GM18517 (cell line): ENCODE measurements at regions not wholly inside any gene's neighbourhood (a gene's known extent, or its start where the extent isn't known, plus 50 kb on each side); places are given as distances from the start of the nearest gene placed in this dataset.

ENCODE experiments used
- ATAC-seq: cut with Tn5 transposase; IDR thresholded peaks from one replicate; pipeline ENCODE4 v1.9.1; 2021; ENCODE audit warnings: mild to moderate bottlenecking, moderate library complexity; ENCODE audit not compliant: unreplicated experiment

- ATAC-seq = no peak
Observed at GRCh38 chr1:201742955-201743805, 85.8 kb upstream of the IPO9 start.

GRCh38 chr1:201745023-201745422 lies 83.9 kb upstream of the IPO9 start:
- no peak for ATAC-seq

GRCh38 chr1:201746156-201746555 lies 82.8 kb upstream of the IPO9 start:
- ATAC-seq = no peak

- ATAC-seq = no peak
Observed at GRCh38 chr1:201747261-201747660, 81.7 kb upstream of the IPO9 start.

- ATAC-seq = no peak
Observed at GRCh38 chr1:201748335-201748734, 80.6 kb upstream of the IPO9 start.

GRCh38 chr1:201749059-201749690 lies 79.8 kb upstream of the IPO9 start:
- ATAC-seq = no peak

- ATAC-seq = no peak
Observed at GRCh38 chr1:201750120-201750519, 78.8 kb upstream of the IPO9 start.

- ATAC-seq = no peak
Observed at GRCh38 chr1:201750934-201751333, 78.0 kb upstream of the IPO9 start.

- ATAC-seq = no peak
Observed at GRCh38 chr1:201751872-201752271, 77.1 kb upstream of the IPO9 start.

GRCh38 chr1:201752333-201752732 lies 76.6 kb upstream of the IPO9 start:
- ATAC-seq = no peak

- ATAC-seq = no peak
Observed at GRCh38 chr1:201753492-201753891, 75.5 kb upstream of the IPO9 start.

- ATAC-seq = no peak
Observed at GRCh38 chr1:201754353-201754752, 74.6 kb upstream of the IPO9 start.

- no peak for ATAC-seq
Observed at GRCh38 chr1:201755200-201755599, 73.8 kb upstream of the IPO9 start.

GRCh38 chr1:201756406-201756805 lies 72.6 kb upstream of the IPO9 start:
- ATAC-seq = no peak

GRCh38 chr1:201758499-201759050 lies 70.4 kb upstream of the IPO9 start:
- no peak for ATAC-seq

- ATAC-seq = no peak
Observed at GRCh38 chr1:201759194-201759815, 69.7 kb upstream of the IPO9 start.

GRCh38 chr1:201760516-201760915 lies 68.4 kb upstream of the IPO9 start:
- ATAC-seq = no peak

GRCh38 chr1:201761178-201761577 lies 67.8 kb upstream of the IPO9 start:
- ATAC-seq = no peak

- no peak for ATAC-seq
Observed at GRCh38 chr1:201761871-201762270, 67.1 kb upstream of the IPO9 start.

GRCh38 chr1:201762381-201762780 lies 66.6 kb upstream of the IPO9 start:
- ATAC-seq = no peak

GRCh38 chr1:201763455-201764140 lies 65.4 kb upstream of the IPO9 start:
- ATAC-seq = no peak
